ENCODE measurements at regions not wholly inside any gene's neighbourhood (a gene's known extent, or its start where the extent isn't known, plus 50 kb on each side); places are given as distances from the start of the nearest gene placed in this dataset.

- no peak for DNase-seq
Measured at GRCh38 chr20:60974441-60974945, 277.6 kb upstream of the CDH4 start.

- no peak for DNase-seq
Measured at GRCh38 chr20:60976139-60976538, 275.9 kb upstream of the CDH4 start.

DNA sequence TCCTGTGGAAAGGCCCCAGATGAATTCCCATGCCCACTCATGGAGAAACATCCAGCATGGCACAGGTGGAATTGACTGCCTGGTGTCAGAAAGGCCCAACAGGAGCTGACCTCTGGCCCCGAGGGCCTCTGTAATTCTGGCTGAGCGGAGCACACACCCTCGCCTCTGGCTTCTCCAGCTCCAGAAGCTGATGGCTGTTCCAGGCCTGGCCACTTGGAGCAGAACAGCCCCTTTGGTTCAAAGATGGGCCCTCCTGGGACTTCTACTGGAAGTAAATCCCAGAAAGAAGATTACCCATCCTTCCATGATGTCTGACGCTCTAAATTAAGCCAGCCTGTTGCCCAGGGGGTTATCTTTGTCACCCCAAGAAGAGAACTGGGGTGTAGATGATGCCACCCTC lies 275.1 kb upstream of the CDH4 start:
- DNase-seq, result no peak

DNA sequence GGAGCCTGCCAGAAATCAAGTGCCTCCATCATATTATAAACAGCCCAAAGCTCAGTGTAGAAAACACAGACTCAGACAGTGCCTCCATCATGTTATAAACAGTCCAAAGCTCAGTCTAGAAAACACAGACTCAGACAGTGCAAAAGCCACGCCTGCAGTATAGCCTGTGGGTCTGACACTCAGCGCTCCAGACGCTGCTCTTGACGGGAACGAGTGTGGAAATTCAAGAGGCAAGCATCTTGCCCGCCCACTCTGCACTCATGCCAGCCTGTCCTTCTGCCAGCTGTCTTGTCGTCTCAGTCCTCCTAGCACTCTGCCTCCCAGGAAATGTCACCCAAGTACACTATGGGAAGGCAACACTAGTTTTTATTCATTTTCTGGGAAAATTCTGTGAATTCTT lies 274.2 kb upstream of the CDH4 start:
- no peak for DNase-seq

DNA sequence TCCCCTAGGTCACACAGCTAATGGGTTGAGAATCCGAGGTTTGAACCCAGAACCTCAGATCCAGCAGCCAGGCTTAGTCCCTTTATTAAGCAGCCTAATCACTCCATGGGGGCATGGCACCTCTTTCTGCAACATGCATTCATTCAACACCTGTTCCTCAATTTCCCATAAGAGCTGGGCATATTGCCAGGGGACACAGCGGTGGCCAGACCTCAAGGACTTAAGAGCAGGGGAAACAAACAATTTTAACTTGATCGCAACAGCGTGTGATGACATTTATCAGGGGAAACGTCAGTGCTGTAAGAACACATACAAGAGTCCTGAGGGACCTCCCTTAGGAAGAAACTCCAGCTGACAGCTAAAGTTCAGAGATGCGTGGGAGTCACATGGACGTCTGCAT lies 267.4 kb upstream of the CDH4 start:
- no peak for DNase-seq

GRCh38 chr20:60986506-60987156 lies 265.4 kb upstream of the CDH4 start:
- DNase-seq, result no peak

DNA sequence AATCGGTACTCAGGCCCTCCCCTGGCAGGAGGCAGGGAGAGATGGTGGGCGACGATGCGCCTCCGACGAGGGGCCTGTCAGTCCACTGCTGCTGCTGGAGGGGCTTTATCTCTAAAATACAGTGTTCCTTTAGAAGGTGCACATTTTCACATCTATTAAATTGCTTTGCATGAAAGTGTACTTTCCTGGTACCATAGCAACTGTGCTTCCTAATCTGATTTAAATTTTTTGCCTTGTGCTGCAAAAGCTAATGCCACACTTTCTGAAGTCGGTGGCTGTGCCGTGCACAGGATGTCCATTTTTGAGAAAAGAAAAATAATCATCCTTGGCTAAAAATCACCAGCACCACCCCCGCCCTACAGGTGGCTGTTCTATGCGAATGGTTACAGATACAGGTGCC lies 262.0 kb upstream of the CDH4 start:
- no peak for DNase-seq

- no peak for DNase-seq
Measured at GRCh38 chr20:60990643-60991042, 261.4 kb upstream of the CDH4 start.

GRCh38 chr20:60993433-60994044 lies 258.5 kb upstream of the CDH4 start:
- no peak for DNase-seq

DNA sequence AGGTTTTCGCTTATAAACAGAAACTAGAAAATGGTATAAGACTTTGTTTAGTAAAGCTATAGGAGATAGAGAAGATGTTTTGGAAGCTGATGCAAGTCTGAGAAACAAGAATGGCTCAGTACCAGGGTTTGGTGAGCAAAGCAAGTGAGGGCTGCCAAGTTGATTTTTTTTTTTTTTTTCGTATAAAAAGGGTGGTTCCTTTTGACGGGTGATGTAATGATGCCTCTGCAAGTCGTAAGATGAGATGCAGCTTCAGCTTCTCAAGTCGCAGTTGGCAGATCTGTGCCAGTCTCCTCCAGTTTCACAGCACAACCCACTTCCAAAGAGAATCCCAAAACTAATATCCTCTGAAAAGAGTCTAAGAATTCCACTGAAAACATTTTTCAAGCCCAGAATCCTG lies 252.8 kb upstream of the CDH4 start:
- no peak for DNase-seq

DNA sequence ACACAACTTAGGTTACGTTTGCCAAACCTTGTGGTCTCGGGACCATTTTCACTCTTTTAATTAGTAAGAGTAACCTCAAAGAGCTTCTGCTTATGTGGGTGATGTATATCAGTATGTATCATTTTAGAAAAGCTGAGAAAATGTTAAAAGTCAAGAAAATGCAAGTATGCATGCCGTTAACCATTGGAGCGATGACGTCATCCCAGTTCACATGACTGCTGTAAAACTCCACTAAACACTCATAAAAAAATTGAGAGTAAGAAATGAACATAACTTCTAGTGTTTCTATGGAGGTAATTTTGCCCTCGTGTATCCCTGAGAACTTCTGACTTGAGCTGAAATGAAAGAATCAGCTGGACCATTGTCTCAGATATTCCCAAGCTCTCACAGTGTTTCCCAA lies 250.0 kb upstream of the CDH4 start:
- DNase-seq, result no peak

DNA sequence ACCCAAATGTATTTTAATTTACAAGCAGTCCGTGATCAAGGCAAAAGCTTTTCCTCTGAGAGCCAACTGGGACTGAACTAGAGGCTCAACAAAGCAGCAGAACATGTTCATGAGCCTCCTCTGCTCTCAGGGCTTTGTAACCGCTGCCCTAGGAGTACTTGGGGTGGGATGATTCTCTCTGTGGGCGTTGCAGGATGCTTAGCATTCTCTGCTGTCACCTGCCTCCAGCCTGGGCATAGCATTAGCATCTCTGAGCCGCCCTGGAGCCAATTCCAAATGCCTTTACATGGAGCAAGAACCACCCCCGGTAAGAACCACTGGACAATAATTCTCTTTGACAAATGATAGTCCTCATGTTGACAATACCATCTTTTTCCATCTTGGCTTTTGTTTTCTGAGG lies 237.6 kb upstream of the CDH4 start:
- DNase-seq, result no peak

- no peak for DNase-seq
Measured at GRCh38 chr20:61015602-61016001, 236.5 kb upstream of the CDH4 start.

GRCh38 chr20:61019322-61019721 lies 232.7 kb upstream of the CDH4 start:
- no peak for DNase-seq

DNA sequence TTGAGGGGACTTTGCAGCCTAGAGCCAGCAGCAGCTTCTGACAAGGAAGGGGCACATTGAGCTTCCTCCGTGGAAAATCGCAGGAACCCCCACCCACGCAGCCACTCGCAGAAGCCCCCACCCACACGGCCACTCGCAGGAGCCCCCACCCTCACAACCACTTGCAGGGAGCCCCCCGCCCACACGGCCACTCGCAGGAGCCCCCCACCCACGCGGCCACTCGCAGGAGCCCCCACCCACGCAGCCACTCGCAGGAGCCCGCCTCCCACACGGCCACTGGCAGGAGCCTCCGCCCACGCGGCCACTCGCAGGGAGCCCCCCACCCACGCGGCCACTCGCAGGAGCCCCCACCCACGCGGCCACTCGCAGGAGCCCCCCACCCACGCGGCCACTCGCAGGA lies 228.4 kb upstream of the CDH4 start:
- DNase-seq, result no peak

DNA sequence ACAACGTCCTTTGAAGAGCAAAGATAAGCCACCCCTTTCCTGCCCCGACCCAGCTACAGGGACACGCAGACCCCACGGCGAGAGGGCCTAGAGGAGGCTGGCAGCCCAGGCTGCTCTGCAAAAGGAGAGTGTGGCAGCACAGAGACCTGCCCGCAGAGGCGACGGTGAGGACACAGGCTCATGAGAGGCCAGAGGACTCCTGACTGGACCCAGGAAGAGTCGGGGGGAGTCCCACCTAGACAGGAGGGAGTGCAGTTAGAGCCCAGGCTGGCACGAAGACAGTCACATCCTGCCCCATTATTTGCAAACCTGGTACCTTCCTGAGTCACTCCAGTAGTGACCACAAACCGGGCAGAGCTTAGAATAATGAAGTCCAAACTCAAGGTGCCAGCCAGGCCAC lies 227.7 kb upstream of the CDH4 start:
- no peak for DNase-seq

- DNase-seq, result no peak
Measured at GRCh38 chr20:61025536-61025935, 226.5 kb upstream of the CDH4 start.

- no peak for DNase-seq
Measured at GRCh38 chr20:61026173-61026572, 225.9 kb upstream of the CDH4 start.

GRCh38 chr20:61026731-61027130 lies 225.3 kb upstream of the CDH4 start:
- DNase-seq, result no peak

- DNase-seq, result no peak
Measured at GRCh38 chr20:61027218-61027617, 224.8 kb upstream of the CDH4 start.

DNA sequence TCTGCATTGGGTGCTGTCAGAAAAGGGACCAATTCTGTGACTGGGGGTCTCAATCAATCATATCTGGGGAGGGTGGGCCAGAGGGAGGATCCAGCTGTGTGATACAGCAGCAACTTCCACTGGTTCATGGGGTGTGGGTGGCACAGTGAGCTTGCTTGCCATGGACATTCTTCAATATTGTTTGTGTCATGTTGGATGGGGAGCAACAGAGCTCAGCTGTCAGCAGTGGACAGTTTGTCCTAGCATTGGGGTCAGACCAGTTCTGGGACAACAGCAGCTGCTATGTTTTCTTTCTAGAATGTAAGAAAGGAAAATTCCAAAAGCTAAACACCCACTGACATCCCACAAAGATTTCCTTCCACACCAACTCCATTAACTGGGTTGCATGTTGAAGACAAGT lies 221.9 kb upstream of the CDH4 start:
- DNase-seq, result no peak

GRCh38 chr20:61031101-61031830 lies 220.8 kb upstream of the CDH4 start:
- DNase-seq, result no peak

DNA sequence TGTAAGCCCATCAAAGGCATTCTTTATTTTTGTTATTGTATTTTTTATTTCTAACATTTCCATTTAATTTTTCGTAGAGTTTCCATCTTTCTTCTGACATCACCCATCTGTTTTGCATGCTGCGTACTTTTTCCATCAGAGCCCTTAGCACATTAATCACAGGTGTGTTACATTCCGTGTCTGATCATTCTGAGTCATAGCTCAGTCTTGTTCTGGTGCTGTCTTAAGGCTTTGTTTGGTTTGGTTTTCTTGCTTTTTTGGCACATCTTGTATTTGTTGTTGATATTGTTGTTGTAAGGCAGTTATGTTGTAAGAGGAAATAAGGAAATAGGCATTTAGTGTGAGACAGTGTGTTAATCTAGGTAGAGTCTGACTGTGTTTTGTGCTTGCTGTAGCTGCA lies 214.6 kb upstream of the CDH4 start:
- DNase-seq, result no peak

GRCh38 chr20:61041481-61041880 lies 210.6 kb upstream of the CDH4 start:
- no peak for DNase-seq
